GM23338 (cell line): ENCODE measurements at regions not wholly inside any gene's neighbourhood (a gene's known extent, or its start where the extent isn't known, plus 50 kb on each side); places are given as distances from the start of the nearest gene placed in this dataset.

Experiments used
- ATAC-seq: fragments of 200-7000 bp; cut with Tn5 transposase; 3 replicates; pipeline ENCODE4 v1.9.1; 2020
- DNase-seq: peaks from one replicate; pipeline ENCODE4 v3.0.0-alpha.2; 2015; ENCODE audit warnings: low spot score
- H2AFZ ChIP-seq: fragments of 200-600 bp; sonication (generic); 2 replicates; pipeline ENCODE4 v1.8.0; 2016; ENCODE audit warnings: antibody characterized with exemption, mild to moderate bottlenecking, moderate library complexity
- H3F3A ChIP-seq: fragments of 200-600 bp; sonication (generic); replicated peaks from 2 replicates; pipeline ENCODE4 v1.8.0; 2017; ENCODE audit warnings: antibody characterized with exemption, mixed run types, low read depth
- H3K27ac ChIP-seq: fragments of 200-600 bp; sonication (generic); 2 replicates; pipeline ENCODE4 v1.6.1; 2016; ENCODE audit warnings: low read depth
- H3K27me3 ChIP-seq: fragments of 200-600 bp; sonication (generic); 2 replicates; pipeline ENCODE4 v1.8.0; 2016; ENCODE audit warnings: mild to moderate bottlenecking, mixed run types, moderate library complexity; ENCODE audit not compliant: insufficient read depth
- H3K36me3 ChIP-seq: fragments of 200-600 bp; sonication (generic); 2 replicates; pipeline ENCODE4 v1.8.0; 2016; ENCODE audit warnings: mild to moderate bottlenecking; ENCODE audit not compliant: insufficient read depth
- H3K4me1 ChIP-seq: fragments of 200-600 bp; sonication (generic); 2 replicates; pipeline ENCODE4 v1.8.0; 2016; ENCODE audit warnings: mild to moderate bottlenecking, moderate library complexity; ENCODE audit not compliant: insufficient read depth
- H3K4me2 ChIP-seq: fragments of 200-600 bp; sonication (generic); 2 replicates; pipeline ENCODE4 v1.7.1; 2017; ENCODE audit warnings: mixed run types
- H3K4me3 ChIP-seq: fragments of 200-600 bp; sonication (generic); 2 replicates; pipeline ENCODE4 v1.6.1; 2016; ENCODE audit warnings: mixed run types
- H3K79me2 ChIP-seq: fragments of 200-600 bp; sonication (generic); replicated peaks from 2 replicates; pipeline ENCODE4 v1.8.0; 2017; ENCODE audit warnings: mild to moderate bottlenecking; ENCODE audit not compliant: insufficient read depth
- H3K9me2 ChIP-seq: fragments of 200-600 bp; sonication (generic); 2 replicates; pipeline ENCODE4 v1.8.0; 2017; ENCODE audit not compliant: insufficient read depth
- H4K20me1 ChIP-seq: fragments of 200-600 bp; sonication (generic); replicated peaks from 2 replicates; pipeline ENCODE4 v1.8.0; 2017; ENCODE audit warnings: mild to moderate bottlenecking; ENCODE audit not compliant: insufficient read depth
- H3K27ac Mint-ChIP-seq: 2 replicates; pipeline ENCODE4 v1.8.0; 2020; ENCODE audit warnings: inconsistent platforms, mild to moderate bottlenecking, moderate library complexity, mixed read lengths
- H3K27me3 Mint-ChIP-seq: 3 replicates; pipeline ENCODE4 v1.8.0; 2022; ENCODE audit warnings: low read depth, mild to moderate bottlenecking, moderate library complexity, mixed read lengths, inconsistent platforms; ENCODE audit not compliant: insufficient read depth, poor library complexity
- H3K36me3 Mint-ChIP-seq: 3 replicates; pipeline ENCODE4 v1.8.0; 2021; ENCODE audit warnings: low read depth, mild to moderate bottlenecking, inconsistent platforms, moderate library complexity, mixed read lengths
- H3K4me1 Mint-ChIP-seq: 3 replicates; pipeline ENCODE4 v1.8.0; 2020; ENCODE audit warnings: mild to moderate bottlenecking, inconsistent platforms, mixed read lengths
- H3K4me3 Mint-ChIP-seq: 3 replicates; pipeline ENCODE4 v1.8.0; 2021; ENCODE audit warnings: moderate library complexity, mild to moderate bottlenecking, inconsistent platforms, mixed read lengths
- H3K9me3 Mint-ChIP-seq: 3 replicates; pipeline ENCODE4 v1.8.0; 2020; ENCODE audit warnings: moderate library complexity, mild to moderate bottlenecking, inconsistent platforms, mixed read lengths
- CTCF ChIP-seq, 2 experiments: fragments of 200-600 bp in 1 of 2; sonication (generic) in 1 of 2; conservative IDR thresholded peaks; 2 replicates each; pipeline versions ENCODE4 v1.5.1 to v1.6.1; 2016 to 2017; ENCODE audit warnings: antibody characterized with exemption in 2 of 2, low read depth in 2 of 2, mild to moderate bottlenecking in 2 of 2, moderate library complexity in 1 of 2
- EZH2phosphoT487 ChIP-seq: fragments of 200-600 bp; sonication (generic); IDR thresholded peaks from one replicate; pipeline ENCODE4 v1.8.1; 2018; ENCODE audit warnings: antibody characterized with exemption; ENCODE audit not compliant: unreplicated experiment
- JUNB ChIP-seq: IDR thresholded peaks from one replicate; pipeline ENCODE4 v1.6.1; 2016; ENCODE audit warnings: antibody characterized with exemption; ENCODE audit not compliant: unreplicated experiment
- POLR2AphosphoS5 ChIP-seq: IDR thresholded peaks from 2 replicates; pipeline ENCODE4 v1.6.1; 2016; ENCODE audit warnings: antibody characterized with exemption, low read depth
- STAT1 ChIP-seq: IDR thresholded peaks from one replicate; pipeline ENCODE4 v1.6.1; 2016; ENCODE audit warnings: antibody characterized with exemption; ENCODE audit not compliant: unreplicated experiment
- ZNF331 ChIP-seq: fragments of 250-450 bp; sonication (Bioruptor Pico); IDR thresholded peaks from 2 replicates; pipeline ENCODE4 v1.5.0; 2020; ENCODE audit warnings: low read depth, mild to moderate bottlenecking, moderate library complexity
- TF ChIP-seq, protein P1 (sequence below): fragments of 250-450 bp; sonication (Bioruptor Pico); IDR thresholded peaks from 2 replicates; pipeline ENCODE4 v1.5.0; 2020; ENCODE audit warnings: mild to moderate bottlenecking, moderate library complexity

DNA sequence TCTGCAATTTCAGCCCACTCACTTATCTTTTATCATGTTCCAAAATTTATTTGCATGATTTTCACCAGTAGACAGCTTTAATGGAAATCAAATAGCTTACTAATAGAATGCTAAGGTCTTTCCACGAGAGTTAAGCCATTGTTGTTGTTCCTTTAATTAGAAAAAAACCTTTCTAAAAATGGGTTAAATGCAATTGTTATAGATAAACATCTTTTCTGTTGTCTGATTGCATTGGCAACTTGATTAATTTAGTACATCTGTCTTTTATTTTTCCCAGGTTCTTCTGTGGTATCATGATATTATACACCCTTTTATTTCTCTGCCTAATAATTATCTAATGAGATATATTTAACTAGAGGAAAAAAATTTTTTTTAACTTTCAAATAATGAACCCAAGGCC lies 487.6 kb upstream of the MBL2 start (continued):
- TF ChIP-seq, protein P1, sequence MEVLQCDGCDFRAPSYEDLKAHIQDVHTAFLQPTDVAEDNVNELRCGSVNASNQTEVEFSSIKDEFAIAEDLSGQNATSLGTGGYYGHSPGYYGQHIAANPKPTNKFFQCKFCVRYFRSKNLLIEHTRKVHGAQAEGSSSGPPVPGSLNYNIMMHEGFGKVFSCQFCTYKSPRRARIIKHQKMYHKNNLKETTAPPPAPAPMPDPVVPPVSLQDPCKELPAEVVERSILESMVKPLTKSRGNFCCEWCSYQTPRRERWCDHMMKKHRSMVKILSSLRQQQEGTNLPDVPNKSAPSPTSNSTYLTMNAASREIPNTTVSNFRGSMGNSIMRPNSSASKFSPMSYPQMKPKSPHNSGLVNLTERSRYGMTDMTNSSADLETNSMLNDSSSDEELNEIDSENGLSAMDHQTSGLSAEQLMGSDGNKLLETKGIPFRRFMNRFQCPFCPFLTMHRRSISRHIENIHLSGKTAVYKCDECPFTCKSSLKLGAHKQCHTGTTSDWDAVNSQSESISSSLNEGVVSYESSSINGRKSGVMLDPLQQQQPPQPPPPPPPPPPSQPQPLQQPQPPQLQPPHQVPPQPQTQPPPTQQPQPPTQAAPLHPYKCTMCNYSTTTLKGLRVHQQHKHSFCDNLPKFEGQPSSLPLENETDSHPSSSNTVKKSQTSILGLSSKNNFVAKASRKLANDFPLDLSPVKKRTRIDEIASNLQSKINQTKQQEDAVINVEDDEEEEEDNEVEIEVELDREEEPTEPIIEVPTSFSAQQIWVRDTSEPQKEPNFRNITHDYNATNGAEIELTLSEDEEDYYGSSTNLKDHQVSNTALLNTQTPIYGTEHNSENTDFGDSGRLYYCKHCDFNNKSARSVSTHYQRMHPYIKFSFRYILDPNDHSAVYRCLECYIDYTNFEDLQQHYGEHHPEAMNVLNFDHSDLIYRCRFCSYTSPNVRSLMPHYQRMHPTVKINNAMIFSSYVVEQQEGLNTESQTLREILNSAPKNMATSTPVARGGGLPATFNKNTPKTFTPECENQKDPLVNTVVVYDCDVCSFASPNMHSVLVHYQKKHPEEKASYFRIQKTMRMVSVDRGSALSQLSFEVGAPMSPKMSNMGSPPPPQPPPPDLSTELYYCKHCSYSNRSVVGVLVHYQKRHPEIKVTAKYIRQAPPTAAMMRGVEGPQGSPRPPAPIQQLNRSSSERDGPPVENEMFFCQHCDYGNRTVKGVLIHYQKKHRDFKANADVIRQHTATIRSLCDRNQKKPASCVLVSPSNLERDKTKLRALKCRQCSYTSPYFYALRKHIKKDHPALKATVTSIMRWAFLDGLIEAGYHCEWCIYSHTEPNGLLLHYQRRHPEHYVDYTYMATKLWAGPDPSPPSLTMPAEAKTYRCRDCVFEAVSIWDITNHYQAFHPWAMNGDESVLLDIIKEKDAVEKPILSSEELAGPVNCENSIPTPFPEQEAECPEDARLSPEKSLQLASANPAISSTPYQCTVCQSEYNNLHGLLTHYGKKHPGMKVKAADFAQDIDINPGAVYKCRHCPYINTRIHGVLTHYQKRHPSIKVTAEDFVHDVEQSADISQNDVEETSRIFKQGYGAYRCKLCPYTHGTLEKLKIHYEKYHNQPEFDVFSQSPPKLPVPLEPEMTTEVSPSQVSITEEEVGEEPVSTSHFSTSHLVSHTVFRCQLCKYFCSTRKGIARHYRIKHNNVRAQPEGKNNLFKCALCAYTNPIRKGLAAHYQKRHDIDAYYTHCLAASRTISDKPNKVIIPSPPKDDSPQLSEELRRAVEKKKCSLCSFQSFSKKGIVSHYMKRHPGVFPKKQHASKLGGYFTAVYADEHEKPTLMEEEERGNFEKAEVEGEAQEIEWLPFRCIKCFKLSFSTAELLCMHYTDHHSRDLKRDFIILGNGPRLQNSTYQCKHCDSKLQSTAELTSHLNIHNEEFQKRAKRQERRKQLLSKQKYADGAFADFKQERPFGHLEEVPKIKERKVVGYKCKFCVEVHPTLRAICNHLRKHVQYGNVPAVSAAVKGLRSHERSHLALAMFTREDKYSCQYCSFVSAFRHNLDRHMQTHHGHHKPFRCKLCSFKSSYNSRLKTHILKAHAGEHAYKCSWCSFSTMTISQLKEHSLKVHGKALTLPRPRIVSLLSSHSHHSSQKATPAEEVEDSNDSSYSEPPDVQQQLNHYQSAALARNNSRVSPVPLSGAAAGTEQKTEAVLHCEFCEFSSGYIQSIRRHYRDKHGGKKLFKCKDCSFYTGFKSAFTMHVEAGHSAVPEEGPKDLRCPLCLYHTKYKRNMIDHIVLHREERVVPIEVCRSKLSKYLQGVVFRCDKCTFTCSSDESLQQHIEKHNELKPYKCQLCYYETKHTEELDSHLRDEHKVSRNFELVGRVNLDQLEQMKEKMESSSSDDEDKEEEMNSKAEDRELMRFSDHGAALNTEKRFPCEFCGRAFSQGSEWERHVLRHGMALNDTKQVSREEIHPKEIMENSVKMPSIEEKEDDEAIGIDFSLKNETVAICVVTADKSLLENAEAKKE, result no peak

DNA sequence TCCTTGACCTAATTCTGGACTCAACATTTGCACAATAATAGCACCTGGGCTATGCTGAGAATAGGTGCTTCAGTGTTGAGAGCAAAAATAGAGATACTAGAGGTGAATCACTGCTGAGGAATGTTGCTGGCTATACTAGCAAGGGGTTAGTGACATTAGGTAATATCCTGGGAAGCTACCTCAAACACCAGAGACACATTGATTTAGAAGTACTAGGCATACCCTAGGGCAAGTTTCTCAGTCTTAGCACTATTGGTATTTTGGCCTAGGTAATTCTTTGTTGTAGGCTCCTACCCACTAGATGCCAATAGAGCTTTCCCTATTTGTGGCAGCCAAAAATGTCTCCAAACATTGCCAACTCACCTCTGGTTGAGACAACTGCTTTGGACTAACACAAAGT lies 484.0 kb upstream of the MBL2 start:
- peak overlapping the region; percentile 62 for H3K27ac ChIP-seq
- H3K9me2 ChIP-seq, result peaks cover 7% of the 10 kb centered on the region; the same call in 1 of the 2 replicates
- H3K27me3 Mint-ChIP-seq, result peaks cover 1% of the 10 kb centered on the region
- H3K79me2 ChIP-seq, result no peaks in the 10 kb centered on the region
- H3K36me3 Mint-ChIP-seq, result peaks cover 48% of the 10 kb centered on the region
- H3K36me3 ChIP-seq, result peaks cover 11% of the 10 kb centered on the region; the same call in 1 of the 2 replicates
- peaks cover 5% of the 10 kb centered on the region; the same call in 1 of the 2 replicates for H3K4me1 ChIP-seq
- no peaks in the 10 kb centered on the region for H4K20me1 ChIP-seq
- H2AFZ ChIP-seq, result no peak overlapping the region
- peaks cover 13% of the 10 kb centered on the region; the same call in 2 of the 3 replicates for H3K4me1 Mint-ChIP-seq
- H3K4me3 Mint-ChIP-seq, result no peak overlapping the region
- ATAC-seq (peak; percentile 62), DNase-seq (peak; percentile 62)
- no peaks in the 10 kb centered on the region for H3F3A ChIP-seq
- peaks cover 37% of the 10 kb centered on the region for H3K9me3 Mint-ChIP-seq
- H3K27me3 ChIP-seq, result no peaks in the 10 kb centered on the region
- no peak overlapping the region for H3K4me2 ChIP-seq
- no peak overlapping the region for H3K4me3 ChIP-seq
- peak overlapping the region; percentile 74 for H3K27ac Mint-ChIP-seq
- no peak for TF ChIP-seq JUNB
- TF ChIP-seq STAT1, result no peak
- no peak for TF ChIP-seq CTCF (conservative IDR thresholded peaks at IDR 0.05; ENCODE audit: low read depth in 2 of 2)
- TF ChIP-seq, protein P1, result no peak
- TF ChIP-seq ZNF331 (CRISPR knock-in tag), result no peak
- no peak for TF ChIP-seq EZH2phosphoT487
- TF ChIP-seq POLR2AphosphoS5, result no peak
